Activated CD4-positive, alpha-beta T cell treated with anti-CD3 and anti-CD28 coated beads, Interleukin-10, Interleukin-2, amounts not matched to agents 100 ng/mL and 50 ng/mL, durations not matched to agents 16 hours and 8 hours (primary cell): ENCODE measurements at regions not wholly inside any gene's neighbourhood (a gene's known extent, or its start where the extent isn't known, plus 50 kb on each side); places are given as distances from the start of the nearest gene placed in this dataset.

ENCODE experiments used
- DNase-seq: peaks from one replicate; pipeline ENCODE4 v3.0.0-alpha.2; 2020

- no peak for DNase-seq
Measured at GRCh38 chr2:189372688-189373257, 68.5 kb upstream of the WDR75 start.

- DNase-seq, result no peak
Measured at GRCh38 chr2:189374481-189374880, 66.8 kb upstream of the WDR75 start.

GRCh38 chr2:189375842-189376241 lies 65.4 kb upstream of the WDR75 start:
- no peak for DNase-seq

- no peak for DNase-seq
Measured at GRCh38 chr2:189379287-189379630, 62.0 kb upstream of the WDR75 start.

GRCh38 chr2:189379731-189380261 lies 61.5 kb upstream of the WDR75 start:
- no peak for DNase-seq

- no peak for DNase-seq
Measured at GRCh38 chr2:189382668-189383067, 58.6 kb upstream of the WDR75 start.

GRCh38 chr2:189386741-189387140 lies 54.5 kb upstream of the WDR75 start:
- DNase-seq, result no peak

GRCh38 chr2:189391201-189391600 lies 50.1 kb upstream of the WDR75 start:
- DNase-seq, result no peak
